ENCODE measurements at regions not wholly inside any gene's neighbourhood (a gene's known extent, or its start where the extent isn't known, plus 50 kb on each side); places are given as distances from the start of the nearest gene placed in this dataset.

DNA sequence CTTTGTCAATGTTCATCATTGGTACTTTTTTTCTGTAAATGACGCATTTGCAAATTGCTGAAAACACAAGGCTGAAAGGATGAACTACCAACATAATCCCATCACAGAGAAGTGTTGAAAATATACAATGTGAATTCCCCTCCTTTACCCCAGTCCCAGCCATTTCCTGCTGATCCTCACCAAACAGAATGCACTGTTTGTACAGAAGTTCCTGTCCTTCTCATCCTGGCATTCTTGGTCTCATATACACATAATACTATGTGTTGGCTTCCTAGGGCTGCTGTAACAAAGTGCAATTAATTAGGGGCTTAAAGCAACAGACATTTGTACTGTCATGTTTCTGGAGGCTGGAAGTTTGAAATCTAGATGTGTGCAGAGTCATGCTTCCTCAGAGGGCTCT, 836.2 kb upstream of the MGAT4C start:
- TF ChIP-seq, protein P1, sequence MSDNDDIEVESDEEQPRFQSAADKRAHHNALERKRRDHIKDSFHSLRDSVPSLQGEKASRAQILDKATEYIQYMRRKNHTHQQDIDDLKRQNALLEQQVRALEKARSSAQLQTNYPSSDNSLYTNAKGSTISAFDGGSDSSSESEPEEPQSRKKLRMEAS (IDR thresholded peaks at IDR 0.05; ENCODE audit: insufficient read depth, insufficient read length) = no peak
- TF ChIP-seq POLR2AphosphoS5 (IDR thresholded peaks at IDR 0.05; ENCODE audit: insufficient read depth, low read depth, low read length) (no peak), POLR2A (IDR thresholded peaks at IDR 0.05; ENCODE audit: low read depth, low read length) (no peak), EZH2 (IDR thresholded peaks at IDR 0.05; ENCODE audit: borderline replicate concordance, low read depth, low read length, severe bottlenecking) (no peak), GATA2 (IDR thresholded peaks at IDR 0.05; ENCODE audit: insufficient read depth, insufficient read length, low read depth, low read length) (no peak), MYC (IDR thresholded peaks at IDR 0.05; ENCODE audit: low read depth, low read length) (no peak), FOS (IDR thresholded peaks at IDR 0.05; ENCODE audit: borderline replicate concordance, insufficient read depth, low read length) (no peak)
- TF ChIP-seq, protein P2, sequence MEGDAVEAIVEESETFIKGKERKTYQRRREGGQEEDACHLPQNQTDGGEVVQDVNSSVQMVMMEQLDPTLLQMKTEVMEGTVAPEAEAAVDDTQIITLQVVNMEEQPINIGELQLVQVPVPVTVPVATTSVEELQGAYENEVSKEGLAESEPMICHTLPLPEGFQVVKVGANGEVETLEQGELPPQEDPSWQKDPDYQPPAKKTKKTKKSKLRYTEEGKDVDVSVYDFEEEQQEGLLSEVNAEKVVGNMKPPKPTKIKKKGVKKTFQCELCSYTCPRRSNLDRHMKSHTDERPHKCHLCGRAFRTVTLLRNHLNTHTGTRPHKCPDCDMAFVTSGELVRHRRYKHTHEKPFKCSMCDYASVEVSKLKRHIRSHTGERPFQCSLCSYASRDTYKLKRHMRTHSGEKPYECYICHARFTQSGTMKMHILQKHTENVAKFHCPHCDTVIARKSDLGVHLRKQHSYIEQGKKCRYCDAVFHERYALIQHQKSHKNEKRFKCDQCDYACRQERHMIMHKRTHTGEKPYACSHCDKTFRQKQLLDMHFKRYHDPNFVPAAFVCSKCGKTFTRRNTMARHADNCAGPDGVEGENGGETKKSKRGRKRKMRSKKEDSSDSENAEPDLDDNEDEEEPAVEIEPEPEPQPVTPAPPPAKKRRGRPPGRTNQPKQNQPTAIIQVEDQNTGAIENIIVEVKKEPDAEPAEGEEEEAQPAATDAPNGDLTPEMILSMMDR (IDR thresholded peaks at IDR 0.05; ENCODE audit: extremely low read depth in 1 of 2, insufficient read depth in 1 of 2, low read depth in 1 of 2, low read length in 2 of 2) = no peak

Measured in endothelial cell of umbilical vein (primary cell).